ENCODE measurements at regions not wholly inside any gene's neighbourhood (a gene's known extent, or its start where the extent isn't known, plus 50 kb on each side); places are given as distances from the start of the nearest gene placed in this dataset.

GRCh38 chr13:77480066-77480465, 55.4 kb upstream of the SCEL start:
- DNase-seq, result no peak

GRCh38 chr13:77479326-77479725, 56.2 kb upstream of the SCEL start:
- no peak for DNase-seq

GRCh38 chr13:77477299-77477848, 58.1 kb upstream of the SCEL start:
- DNase-seq, result no peak

GRCh38 chr13:77476456-77476855, 59.0 kb upstream of the SCEL start:
- DNase-seq, result no peak

GRCh38 chr13:77475345-77476084, 60.0 kb upstream of the SCEL start:
- DNase-seq, result no peak

- no peak for DNase-seq
These were observed 64.5 kb upstream of the SCEL start for GRCh38 chr13:77470986-77471385.

- no peak for DNase-seq
These were observed 68.6 kb upstream of the SCEL start for GRCh38 chr13:77466753-77467422.

GRCh38 chr13:77465603-77466195, 69.8 kb upstream of the SCEL start:
- DNase-seq, result no peak

GRCh38 chr13:77460195-77460594, 75.3 kb upstream of the SCEL start:
- no peak for DNase-seq

- DNase-seq, result no peak
These were observed 75.9 kb upstream of the SCEL start for GRCh38 chr13:77459592-77459991.

GRCh38 chr13:77458736-77459135, 76.8 kb upstream of the SCEL start:
- DNase-seq, result no peak

GRCh38 chr13:77457966-77458365, 77.5 kb upstream of the SCEL start:
- no peak for DNase-seq

- no peak for DNase-seq
These were observed 79.2 kb upstream of the SCEL start for GRCh38 chr13:77456271-77456670.

- no peak for DNase-seq
These were observed 86.2 kb upstream of the SCEL start for GRCh38 chr13:77449265-77449664.

GRCh38 chr13:77448689-77449088, 86.8 kb upstream of the SCEL start:
- DNase-seq, result peak; percentile 74

GRCh38 chr13:77443511-77443910, 92.0 kb upstream of the SCEL start:
- no peak for DNase-seq

GRCh38 chr13:77437267-77437666, 98.2 kb upstream of the SCEL start:
- DNase-seq, result peak; percentile 29

GRCh38 chr13:77434289-77434688, 101.2 kb upstream of the SCEL start:
- DNase-seq, result no peak

GRCh38 chr13:77431449-77431848, 104.1 kb upstream of the SCEL start:
- DNase-seq, result no peak

- no peak for DNase-seq
These were observed 103.6 kb upstream of the MYCBP2 start for GRCh38 chr13:77430377-77430951.

GRCh38 chr13:77429320-77430142, 102.6 kb upstream of the MYCBP2 start:
- DNase-seq, result peak; percentile 11

GRCh38 chr13:77425705-77426104, 98.8 kb upstream of the MYCBP2 start:
- DNase-seq, result no peak

- no peak for DNase-seq
These were observed 96.4 kb upstream of the MYCBP2 start for GRCh38 chr13:77423296-77423695.

All from DMS153 (cell line).